ENCODE measurements at regions not wholly inside any gene's neighbourhood (a gene's known extent, or its start where the extent isn't known, plus 50 kb on each side); places are given as distances from the start of the nearest gene placed in this dataset.

- TF ChIP-seq CTCF (IDR thresholded peaks at IDR 0.05; ENCODE audit: low read depth, low read length) (no peak), EZH2phosphoT487 (IDR thresholded peaks at IDR 0.05; ENCODE audit: low read depth) (no peak)
Measured at GRCh38 chr9:683509-684021, 157.9 kb upstream of the DMRT1 start.

Data from OCI-LY3 (cell line).